NCI-H2029 (cell line): ENCODE measurements at regions not wholly inside any gene's neighbourhood (a gene's known extent, or its start where the extent isn't known, plus 50 kb on each side); places are given as distances from the start of the nearest gene placed in this dataset.
"Not testable (repeated sequence)": the region's sequence is repeated elsewhere in the genome, so short reads cannot be mapped to it uniquely, and the experiment has no call there.

Source experiments
- DNase-seq: peaks from one replicate; lab custom pipeline; 2025; lab: John Stamatoyannopoulos, UW

DNA sequence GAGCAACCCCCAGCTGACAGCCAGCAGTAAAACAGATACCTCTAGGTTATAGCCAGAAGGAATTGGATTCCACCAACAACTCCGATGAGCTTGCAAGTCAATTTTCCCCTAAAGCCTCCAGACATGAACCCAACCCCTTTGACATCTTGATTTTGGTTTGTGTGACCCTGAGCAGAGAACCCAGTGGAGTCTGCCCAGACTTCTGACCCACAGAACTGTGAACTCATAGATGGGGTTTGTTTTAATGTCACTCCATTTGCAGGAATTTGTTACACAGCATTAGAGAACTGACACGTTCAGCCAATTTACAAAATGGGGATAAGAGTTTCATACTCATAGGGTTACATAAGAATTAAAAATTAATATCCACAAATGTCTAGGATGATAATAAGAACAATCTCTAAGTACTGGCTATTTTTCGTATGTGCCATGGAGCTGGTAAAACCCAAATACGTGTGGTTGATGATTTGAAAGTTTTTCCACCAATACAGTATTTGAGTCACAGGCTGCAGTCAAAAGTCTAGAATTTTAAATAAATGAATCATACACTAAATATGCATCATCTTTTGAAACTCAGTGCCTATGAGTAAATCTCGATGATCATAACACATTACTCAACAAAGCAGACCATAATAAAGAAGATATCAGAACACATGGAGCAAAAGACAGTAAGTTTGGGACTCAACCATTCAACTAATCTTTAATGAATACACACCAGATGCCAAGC lies 380.0 kb downstream of the ANAPC1 start:
- not testable (repeated sequence) for DNase-seq

DNA sequence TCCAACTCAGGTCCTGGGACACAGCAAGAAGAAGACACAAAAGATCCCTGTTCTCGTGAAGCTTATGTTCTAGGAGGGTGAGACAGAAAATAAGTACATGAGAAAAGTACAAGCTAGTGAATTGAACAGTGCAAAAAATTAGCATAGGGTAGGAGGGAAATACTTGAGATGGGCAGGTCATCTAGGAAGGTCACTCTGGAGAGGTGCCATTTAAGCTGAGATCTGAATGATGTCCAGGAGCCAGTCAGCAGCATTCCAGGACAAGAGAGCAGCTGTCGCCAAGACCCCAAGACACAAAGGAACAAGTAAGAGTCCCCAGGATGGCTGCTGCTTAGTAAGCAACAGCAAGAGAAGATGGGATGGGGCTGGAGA lies 379.4 kb downstream of the ANAPC1 start:
- DNase-seq = not testable (repeated sequence)

DNA sequence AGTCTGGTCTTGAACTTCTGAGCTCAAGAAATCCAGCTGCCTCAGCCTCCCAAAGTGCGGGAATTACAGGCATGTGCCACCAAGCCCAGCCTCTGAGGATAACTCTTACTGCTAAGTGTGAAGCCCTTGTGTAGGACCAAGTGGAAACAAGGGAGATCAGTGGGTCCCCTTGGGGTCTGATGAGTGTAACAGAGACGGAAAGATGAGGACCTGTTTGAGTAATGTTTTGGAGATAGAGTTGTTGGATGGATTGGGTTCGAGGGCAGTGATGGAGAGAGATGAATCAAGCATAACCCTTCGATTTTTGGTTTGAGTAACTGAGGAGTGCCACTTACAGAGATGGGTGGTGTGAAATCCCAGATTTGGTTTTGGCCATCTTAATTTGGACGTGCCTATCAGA lies 378.7 kb downstream of the ANAPC1 start:
- not testable (repeated sequence) for DNase-seq

DNA sequence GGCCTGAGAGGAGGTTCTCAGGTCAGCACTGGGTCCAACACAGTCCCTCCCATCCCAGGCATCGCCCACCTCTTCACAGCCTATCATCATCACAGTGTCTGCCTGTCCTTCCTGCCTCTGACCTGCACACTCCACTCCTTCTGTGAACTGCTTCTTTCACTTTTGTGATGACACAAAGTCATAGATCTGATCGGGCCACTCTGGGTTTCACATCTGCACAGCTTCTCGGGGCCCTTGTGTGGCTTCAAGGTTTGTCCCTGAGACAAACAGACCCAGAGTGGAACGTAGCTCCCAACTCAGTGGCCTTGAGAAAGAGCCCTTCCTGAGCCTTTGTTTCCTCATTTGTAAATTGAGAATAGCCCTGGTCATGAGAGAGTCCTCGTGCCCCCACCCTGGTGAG lies 377.1 kb downstream of the ANAPC1 start:
- DNase-seq = not testable (repeated sequence)

DNA sequence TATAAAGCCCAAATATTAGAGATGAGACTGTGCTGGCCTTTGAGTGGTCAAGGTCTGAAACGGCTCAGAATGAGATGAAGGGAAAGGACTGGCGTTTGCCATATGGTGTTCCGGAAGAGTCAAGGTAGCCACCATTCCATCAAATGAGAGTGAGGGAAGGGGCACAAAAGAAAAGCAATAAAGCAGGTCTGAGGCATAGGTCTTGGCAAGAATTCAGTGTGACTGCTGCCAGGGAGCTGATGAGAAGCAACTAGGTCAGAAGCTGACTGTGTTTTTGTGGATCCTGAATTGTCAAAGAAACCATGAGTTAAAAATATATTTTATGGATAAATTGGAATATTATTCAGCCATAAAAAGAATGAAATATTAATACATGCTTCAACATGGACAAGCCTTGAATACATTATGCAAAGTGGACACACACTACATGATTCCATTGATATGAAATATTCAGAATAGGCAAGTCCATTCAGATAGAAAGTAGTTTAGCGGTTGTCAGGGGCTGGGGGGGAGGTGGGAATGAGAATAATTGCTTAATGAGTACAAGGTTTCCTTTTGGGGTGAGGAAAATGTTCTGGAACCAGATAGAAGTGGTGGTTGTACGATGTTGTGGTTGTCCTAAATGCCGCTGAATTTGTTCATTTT lies 374.6 kb downstream of the ANAPC1 start:
- DNase-seq = not testable (repeated sequence)

DNA sequence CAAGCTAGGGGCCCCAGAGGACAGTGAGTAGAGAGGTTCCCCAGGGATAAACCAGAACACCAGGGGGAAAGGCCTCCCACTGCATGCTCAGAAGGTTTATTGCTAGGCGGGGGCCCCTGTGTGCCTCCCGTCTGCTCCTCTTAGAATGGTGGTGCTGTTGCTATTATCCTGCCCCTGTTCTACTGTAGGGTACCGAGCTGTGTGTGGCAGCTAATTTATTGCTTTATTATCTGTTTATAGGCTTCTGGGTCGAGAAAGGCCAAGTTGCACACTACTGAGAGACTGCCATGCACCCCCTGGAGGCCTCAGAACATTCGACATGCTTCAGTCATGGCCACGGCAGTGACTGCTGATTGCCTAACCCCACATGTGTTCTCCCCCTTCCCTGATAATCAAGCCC lies 373.6 kb downstream of the ANAPC1 start:
- not testable (repeated sequence) for DNase-seq

DNA sequence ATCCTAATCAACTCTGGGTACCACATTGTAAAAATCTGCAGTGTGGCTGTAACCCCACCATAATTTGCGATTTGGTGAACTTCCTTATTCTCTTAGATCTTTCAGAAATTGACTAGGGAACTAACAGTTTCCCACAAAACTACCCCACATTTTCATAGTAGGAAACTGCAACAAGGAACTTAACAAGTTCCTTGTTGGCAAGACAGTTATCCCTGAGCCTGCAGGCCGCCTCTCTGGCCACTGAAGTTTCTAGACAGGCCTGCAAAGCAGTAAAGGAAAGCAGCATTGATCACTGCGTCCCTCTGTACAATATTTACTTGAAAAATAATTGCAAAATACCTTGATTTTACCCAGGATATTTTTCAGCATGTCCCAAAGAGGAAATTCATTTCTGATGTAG lies 372.9 kb downstream of the ANAPC1 start:
- DNase-seq = not testable (repeated sequence)

DNA sequence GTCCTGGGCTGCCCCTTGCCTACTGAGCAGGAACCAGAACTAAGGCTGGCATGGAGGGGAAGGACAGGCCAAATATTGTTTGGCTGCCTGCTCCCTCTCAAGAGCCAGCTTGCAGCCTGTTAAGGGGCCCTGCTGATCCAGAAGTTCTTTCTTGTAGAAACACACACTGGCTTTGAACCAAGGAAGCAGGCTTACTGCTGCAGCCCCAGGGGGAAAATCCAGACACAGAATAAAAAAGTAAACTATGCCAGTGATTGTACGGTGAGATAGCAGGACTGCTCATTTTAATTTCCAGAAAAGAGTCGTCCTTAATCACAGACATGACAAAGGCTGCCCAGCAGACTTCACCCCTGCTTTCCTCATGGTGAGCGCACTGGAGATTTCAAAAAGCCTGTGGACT lies 371.6 kb downstream of the ANAPC1 start:
- DNase-seq = not testable (repeated sequence)

DNA sequence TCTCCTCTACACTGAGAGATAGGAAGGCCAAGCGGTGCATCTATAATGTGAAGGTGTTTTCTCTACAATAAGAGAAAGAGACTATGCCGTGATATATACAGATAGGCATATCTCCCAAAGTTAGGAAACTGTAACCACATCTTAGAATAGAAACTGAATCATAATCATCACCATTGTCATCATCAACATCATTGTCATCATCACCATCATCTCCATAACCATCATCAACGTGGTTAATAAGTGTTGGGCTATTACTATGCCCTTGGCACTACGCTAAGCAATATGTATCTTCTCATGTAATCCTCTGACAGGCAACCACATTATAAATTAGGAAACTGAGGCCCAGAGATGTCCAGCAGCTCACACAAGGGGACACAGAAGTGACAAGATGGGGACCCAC lies 369.9 kb downstream of the ANAPC1 start:
- DNase-seq = not testable (repeated sequence)

DNA sequence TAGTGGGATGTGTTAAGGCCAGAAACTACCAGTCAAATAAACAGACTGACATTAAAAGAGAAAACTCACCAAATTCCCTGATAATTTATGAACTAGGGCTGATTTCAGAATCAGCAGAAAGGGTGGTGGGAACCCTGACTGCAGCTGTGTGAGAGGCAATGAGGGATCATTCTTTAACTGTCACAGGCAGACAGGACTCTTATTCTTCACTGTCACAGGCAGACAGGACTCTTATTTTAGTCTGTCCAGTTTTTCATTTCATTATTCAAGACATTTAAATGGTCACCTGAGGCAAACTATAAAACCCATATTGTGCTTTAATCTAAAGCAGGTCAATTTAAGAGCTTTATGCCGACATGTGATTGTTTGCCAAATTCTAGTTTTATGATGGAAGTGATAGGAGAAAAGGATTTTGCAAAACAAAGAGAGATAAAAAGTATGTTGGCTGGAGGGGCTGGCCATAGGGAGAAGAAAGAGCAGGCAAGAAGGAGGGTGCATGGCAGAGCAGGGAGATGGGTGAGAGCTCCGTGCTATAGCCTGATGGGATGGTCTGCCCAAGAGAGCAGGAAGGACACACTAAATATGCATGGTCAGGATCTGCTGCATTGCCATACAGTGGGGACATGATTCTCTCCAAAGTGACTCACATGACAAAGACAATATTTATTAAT lies 366.8 kb downstream of the ANAPC1 start:
- not testable (repeated sequence) for DNase-seq

DNA sequence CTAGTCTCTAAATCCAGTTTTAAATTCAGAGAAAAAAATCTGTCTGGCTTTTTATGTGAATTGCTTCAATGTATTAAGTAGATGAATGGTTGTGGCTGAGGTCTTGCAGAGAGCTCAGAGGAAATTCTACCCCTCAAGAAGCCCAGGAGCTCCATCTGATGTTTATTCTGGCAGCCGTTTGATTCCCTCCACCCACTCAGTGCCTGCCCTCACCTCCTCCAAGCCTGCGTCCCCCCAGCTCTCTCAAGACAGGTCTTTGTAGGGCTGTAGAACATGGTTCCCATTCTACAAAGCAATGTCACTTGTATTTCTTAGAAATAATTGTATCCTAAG lies 366.3 kb downstream of the ANAPC1 start:
- DNase-seq = not testable (repeated sequence)

DNA sequence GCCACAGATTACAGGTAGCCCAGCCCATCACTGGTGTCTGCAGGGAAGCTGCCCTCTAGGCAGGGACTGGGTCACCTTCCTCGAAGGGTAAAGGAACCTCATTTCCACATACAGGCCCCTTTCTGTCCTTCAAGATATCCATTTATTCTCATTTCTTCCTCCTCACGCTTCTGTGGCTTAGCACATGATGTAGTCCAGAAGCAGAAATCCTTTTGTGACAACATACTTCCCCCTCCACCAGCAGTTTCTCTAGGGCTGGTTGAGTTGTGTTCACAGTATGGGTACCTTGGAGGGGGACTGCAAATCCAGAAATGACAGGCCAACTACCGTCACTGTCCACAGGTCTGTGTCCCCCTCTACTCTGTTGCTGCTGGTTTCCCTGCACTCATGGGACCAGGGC lies 364.9 kb downstream of the ANAPC1 start:
- DNase-seq = no peak

DNA sequence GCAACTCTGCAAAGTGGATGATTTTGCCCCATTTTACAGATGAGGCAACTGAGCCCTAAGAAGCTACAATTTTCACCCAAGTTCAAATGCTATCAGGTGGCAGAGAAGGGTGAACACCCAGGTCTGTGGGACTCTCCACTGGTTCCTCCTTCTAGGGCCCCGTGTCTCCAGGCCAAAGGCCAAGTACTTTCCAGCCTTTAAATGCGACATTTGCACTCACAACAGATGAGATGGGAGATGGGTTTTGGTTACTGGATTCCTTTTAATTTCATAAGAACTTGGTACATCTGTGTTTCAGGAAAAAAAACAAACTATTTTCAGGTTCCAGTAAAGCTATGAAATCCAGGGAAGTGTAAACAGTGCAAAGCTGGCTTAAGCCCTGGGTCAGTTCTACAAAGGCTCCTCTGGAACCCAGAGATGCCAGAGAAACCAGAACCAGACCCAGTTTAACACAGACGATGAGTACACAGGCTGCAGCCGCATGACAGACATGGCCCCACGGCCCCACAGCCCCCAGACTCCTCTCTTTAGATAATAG lies 361.7 kb downstream of the ANAPC1 start:
- no peak for DNase-seq

DNA sequence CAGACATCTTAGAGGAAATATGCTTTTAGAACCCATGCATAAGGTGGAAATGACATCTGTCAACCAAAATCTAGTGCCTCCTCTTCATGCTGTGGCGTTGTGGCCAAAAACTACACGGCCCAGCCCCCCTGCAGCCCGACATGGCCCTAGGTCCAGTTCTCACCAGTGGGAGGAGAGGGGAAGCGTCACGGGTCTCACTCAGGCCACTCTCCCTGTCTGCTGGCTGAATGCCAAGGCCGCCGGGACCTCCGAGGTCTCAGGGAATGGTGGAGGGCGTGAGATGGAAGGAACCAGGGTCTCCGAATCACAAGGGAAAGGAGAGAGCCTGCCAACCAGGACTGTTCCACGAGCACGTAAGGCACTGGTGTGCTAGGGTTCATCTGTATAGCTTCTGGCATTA lies 361.0 kb downstream of the ANAPC1 start:
- no peak for DNase-seq

DNA sequence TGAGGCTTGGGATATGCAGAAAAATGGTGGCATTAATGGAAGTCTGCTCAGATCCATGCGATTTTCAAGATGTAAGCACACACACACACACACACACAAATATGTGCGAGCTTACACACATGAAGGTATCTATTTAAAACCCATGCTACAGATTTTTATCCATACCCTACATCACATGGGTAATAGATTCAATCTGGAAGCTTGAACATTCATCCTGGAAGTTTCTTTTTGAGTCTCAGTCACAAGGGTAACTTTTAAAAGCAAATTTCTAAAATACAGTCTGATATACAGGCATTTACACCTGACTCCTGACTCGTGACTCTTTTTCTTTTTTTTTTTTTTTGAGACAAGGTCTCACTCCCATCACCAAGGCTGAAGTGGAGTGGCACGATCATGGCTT lies 359.0 kb downstream of the ANAPC1 start:
- not testable (repeated sequence) for DNase-seq

DNA sequence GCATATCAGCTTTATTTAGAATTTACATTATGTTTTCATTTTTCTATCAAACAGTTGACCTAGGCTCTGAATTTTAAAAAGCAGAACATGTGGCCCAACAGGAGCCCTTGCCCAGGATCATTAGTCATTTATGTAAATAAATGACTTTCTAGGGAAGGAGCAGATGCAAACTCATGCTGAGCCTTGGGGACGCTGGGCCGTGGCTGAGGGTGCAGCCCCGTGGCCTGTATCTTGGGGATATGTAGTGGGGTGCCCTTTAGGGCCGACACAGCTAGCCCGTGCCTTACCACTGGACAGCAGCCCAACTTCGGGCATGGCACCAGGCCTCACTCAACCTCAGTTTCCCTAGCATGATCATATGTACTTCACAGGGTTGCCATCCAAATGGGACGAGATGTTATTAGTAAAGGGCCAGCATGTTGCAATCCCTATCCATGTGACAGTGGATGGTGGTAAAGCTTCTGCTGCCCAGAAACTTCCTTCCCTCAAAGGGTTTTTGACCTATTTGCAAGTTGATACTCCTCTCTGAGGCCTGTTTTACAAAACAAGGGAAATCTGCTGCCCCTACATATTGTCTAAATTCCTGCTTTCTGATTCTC lies 357.9 kb downstream of the ANAPC1 start:
- not testable (repeated sequence) for DNase-seq

DNA sequence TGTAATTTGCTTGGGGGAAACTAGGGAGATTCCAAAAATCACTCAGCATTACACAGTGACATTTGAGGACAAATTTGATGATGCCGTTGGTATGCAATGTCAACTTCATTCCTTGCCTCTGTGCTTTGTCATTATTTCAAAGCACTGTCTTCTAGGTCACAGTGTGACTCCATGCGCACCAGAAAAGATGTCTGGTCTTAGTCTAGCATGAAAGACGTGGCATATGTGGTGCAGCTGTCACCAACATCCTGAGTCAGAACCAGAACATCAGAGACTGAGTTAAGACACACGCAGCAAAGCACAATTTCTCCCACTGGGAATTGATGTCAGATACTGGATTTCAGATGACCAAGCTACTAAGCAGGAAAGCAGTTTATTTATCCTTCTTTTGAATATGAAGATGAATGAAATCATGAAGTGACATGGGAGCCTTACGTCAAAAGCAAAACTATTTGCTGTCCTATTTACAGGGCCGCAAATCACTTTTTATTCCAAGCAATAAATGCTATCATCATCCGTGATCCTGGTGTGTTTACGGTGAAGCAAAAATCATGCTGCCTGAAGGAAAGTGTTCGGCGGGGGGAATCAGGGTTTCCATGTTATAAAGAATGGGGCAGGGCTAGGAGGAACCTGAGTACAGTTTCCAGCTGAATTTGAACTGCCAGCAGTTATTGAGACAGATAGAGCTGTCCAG lies 356.1 kb downstream of the ANAPC1 start:
- not testable (repeated sequence) for DNase-seq

DNA sequence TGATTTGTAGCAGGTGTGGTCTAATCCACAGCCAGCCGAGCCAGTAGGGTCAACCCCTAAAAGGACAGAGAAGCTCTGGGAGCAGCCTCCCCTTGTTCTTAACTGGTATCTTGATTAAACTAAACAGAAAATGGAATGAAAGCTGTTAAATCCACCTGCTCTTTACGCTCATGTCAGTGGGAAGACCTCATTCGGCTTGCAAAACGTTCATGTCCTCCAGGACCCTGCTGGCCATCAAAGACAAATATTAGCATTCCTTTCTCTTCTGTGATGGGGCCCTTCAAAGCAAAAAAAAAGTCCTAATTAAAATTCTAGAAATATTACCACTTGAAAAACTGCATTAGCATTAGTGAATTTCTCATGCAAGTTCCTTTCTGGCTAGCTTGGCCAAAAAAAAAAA lies 355.0 kb downstream of the ANAPC1 start:
- not testable (repeated sequence) for DNase-seq

DNA sequence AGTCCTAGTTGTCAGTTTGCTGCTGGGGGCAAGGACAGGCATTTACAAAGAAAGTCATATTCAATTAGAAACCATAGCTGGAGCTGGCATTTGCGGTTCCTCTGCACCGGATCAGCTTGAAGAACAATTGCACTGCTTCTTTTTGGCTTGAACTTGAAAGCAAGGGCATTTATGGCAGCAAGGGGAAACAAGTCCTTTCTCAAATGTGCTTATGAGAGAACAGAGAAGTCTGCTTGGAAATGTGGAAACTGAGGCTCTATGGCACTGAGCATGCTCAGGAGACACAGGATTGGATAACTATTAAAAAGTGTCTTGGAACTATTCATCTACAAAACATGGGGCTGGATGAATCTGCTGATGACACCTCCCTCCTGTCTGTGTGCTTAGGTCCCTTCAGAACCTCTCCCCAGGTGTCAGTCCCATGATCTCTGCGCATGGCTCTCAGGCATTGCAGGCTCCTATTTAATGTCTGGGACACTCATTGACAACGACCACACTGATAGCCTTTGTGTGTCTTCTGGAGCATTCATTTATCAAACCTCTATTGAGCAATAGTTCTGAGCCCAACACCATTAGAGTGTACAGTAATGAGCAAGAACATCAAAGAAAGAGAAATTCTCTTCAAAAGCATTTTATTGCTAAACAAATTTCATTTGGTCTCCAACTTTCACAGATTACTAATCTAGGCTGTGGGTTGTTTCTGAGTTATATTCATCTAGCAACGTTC lies 353.6 kb downstream of the ANAPC1 start:
- DNase-seq = not testable (repeated sequence)

DNA sequence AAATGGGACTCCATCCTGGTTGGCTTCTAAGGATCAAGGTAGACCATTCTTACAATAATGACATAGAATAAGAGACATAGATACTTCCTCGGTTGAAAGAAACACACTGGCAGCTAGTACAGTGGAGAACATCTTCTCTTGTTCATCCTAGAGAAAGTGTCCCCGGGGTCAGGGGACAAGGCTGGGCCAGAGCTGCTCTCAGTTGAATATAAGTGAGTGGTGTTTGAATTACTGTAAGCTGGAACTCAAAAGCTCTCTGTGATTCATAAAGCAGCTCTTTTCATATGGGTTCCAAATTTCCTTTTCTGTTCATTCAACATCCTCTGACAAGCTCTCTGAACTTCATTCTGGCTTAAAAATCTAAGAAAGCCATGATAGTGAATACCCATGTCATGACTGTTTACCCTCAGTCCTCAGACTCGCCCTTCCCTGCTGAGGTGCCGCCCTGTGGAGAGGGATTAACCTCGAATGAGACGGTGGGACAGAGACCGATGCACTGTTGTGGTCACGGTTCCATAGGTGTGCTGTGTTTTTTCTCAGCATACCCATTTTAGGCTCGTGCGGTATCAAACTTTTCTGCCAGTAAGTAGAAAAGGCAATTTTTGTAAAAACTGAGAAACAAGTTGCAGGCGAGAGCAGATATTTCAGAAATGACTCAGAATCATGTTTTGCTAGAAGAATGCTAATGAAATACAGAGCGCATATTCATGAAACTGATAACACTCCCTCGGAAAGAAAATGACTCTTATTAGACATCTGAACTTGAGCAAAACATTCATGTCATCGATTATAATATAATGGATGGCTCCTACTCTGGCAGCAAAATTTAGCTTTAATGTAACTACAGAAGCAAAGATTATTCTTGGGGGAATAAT lies 351.1 kb downstream of the ANAPC1 start:
- not testable (repeated sequence) for DNase-seq
